Glutamatergic neuron (in vitro differentiated cells): ENCODE measurements at regions not wholly inside any gene's neighbourhood (a gene's known extent, or its start where the extent isn't known, plus 50 kb on each side); places are given as distances from the start of the nearest gene placed in this dataset.

Experiments used
- DNase-seq: peaks from one replicate; pipeline ENCODE4 v3.0.0; 2022
- H3K27ac Mint-ChIP-seq: one replicate; pipeline ENCODE4 v1.8.0; 2020; ENCODE audit warnings: mild to moderate bottlenecking, mixed read lengths, inconsistent platforms; ENCODE audit not compliant: unreplicated experiment
- H3K27me3 Mint-ChIP-seq: one replicate; pipeline ENCODE4 v1.8.0; 2020; ENCODE audit warnings: mild to moderate bottlenecking, moderate library complexity, mixed read lengths, inconsistent platforms; ENCODE audit not compliant: unreplicated experiment
- H3K36me3 Mint-ChIP-seq: one replicate; pipeline ENCODE4 v1.8.0; 2020; ENCODE audit warnings: mild to moderate bottlenecking, mixed read lengths, inconsistent platforms; ENCODE audit not compliant: unreplicated experiment
- H3K4me1 Mint-ChIP-seq: one replicate; pipeline ENCODE4 v1.8.0; 2020; ENCODE audit warnings: mild to moderate bottlenecking, low read depth, mixed read lengths, inconsistent platforms; ENCODE audit not compliant: unreplicated experiment
- H3K4me3 Mint-ChIP-seq: one replicate; pipeline ENCODE4 v1.8.0; 2020; ENCODE audit warnings: mild to moderate bottlenecking, mixed read lengths, inconsistent platforms; ENCODE audit not compliant: unreplicated experiment
- H3K9me3 Mint-ChIP-seq: one replicate; pipeline ENCODE4 v1.8.0; 2020; ENCODE audit warnings: mild to moderate bottlenecking, moderate library complexity, mixed read lengths, inconsistent platforms; ENCODE audit not compliant: unreplicated experiment
- CTCF ChIP-seq: fragments of 200-600 bp; sonication (generic); IDR thresholded peaks from one replicate; pipeline ENCODE4 v1.5.0; 2021; ENCODE audit not compliant: partially characterized antibody, unreplicated experiment

- Mint-ChIP-seq H3K27me3 (no peaks in the 10 kb centered on the region), H3K9me3 (no peaks in the 10 kb centered on the region), H3K4me1 (peaks cover 6% of the 10 kb centered on the region), H3K36me3 (no peaks in the 10 kb centered on the region), H3K4me3 (no peak overlapping the region), H3K27ac (no peak overlapping the region)
- no peak for TF ChIP-seq CTCF
- no peak for DNase-seq
Observed at GRCh38 chr12:59168647-59169046, 248.3 kb upstream of the LRIG3 start.

- no peak overlapping the region for H3K27ac Mint-ChIP-seq
- H3K4me1 Mint-ChIP-seq: peaks cover 6% of the 10 kb centered on the region
- H3K36me3 Mint-ChIP-seq: no peaks in the 10 kb centered on the region
- H3K4me3 Mint-ChIP-seq: no peak overlapping the region
- TF ChIP-seq CTCF: no peak
- H3K9me3 Mint-ChIP-seq: no peaks in the 10 kb centered on the region
- H3K27me3 Mint-ChIP-seq: no peaks in the 10 kb centered on the region
- no peak for DNase-seq
Observed at GRCh38 chr12:59166457-59166856, 246.2 kb upstream of the LRIG3 start.

- Mint-ChIP-seq H3K36me3 (no peaks in the 10 kb centered on the region), H3K4me1 (peaks cover 6% of the 10 kb centered on the region), H3K9me3 (no peaks in the 10 kb centered on the region), H3K27me3 (no peaks in the 10 kb centered on the region), H3K4me3 (no peak overlapping the region), H3K27ac (no peak overlapping the region)
- peak; percentile 71 for TF ChIP-seq CTCF
- no peak for DNase-seq
Observed at GRCh38 chr12:59164991-59165718, 244.9 kb upstream of the LRIG3 start.

GRCh38 chr12:59164226-59164625, 243.9 kb upstream of the LRIG3 start:
- H3K27ac Mint-ChIP-seq: no peak overlapping the region
- DNase-seq: no peak

More at GRCh38 chr12:59164226-59164625, 243.9 kb upstream of the LRIG3 start:
- Mint-ChIP-seq H3K36me3 (no peaks in the 10 kb centered on the region), H3K4me1 (peaks cover 6% of the 10 kb centered on the region), H3K27me3 (no peaks in the 10 kb centered on the region), H3K4me3 (no peak overlapping the region), H3K9me3 (no peaks in the 10 kb centered on the region)
- no peak for TF ChIP-seq CTCF
